NCI-H1092 treated with DMSO at 0.1 percent for 48 hours (cell line): ENCODE measurements at regions not wholly inside any gene's neighbourhood (a gene's known extent, or its start where the extent isn't known, plus 50 kb on each side); places are given as distances from the start of the nearest gene placed in this dataset.

Source experiments
- DNase-seq: peaks from one replicate; lab custom pipeline; 2025; lab: John Stamatoyannopoulos, UW

DNA sequence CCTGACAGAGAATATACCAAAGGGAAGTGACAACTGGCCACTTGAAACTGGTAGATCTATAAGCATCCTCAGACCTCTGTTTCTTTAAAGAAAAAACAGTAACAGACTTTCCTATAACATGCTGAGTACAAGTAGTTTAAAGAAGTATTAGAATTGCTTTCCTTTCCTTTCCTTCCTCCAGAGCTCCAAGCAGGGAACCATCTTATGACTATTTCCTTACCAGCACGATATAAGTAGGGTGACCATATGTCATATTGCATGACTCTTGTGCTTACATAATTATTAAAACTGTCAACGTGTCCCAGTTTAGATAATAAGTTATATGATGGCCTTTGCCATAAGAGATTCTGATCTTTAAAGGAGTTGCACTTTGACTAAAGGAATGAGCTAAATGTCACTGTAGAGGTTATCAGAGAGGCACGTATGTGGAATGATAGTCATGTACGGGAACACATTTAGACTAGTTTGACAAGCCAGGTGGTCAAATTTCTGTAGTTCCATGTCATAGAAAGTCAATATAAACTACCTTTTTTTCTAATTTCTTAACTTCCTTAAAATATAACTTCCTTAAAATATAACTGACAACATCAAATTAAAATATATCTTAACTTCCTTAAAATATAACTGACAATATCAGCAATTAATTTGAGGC lies 212.7 kb upstream of the CD180 start:
- DNase-seq, result no peak

DNA sequence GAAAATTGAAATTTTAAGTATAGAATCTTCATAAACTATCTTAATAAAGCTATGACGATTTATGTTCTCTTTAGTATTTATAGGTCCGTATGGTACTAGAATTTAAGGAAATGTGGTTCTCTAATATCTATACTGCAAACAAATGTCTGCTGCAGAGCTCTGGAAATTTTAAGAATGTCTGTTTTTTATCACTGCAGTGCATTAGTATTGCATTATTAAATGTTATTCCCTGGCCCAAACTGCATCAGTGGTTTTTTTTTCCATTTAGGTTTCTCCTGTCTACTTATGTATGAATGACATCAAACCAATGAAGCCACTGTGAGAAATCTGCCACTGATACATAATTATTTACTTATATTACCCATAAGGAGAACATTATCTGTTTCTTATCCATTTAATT lies 211.4 kb upstream of the CD180 start:
- DNase-seq, result no peak

DNA sequence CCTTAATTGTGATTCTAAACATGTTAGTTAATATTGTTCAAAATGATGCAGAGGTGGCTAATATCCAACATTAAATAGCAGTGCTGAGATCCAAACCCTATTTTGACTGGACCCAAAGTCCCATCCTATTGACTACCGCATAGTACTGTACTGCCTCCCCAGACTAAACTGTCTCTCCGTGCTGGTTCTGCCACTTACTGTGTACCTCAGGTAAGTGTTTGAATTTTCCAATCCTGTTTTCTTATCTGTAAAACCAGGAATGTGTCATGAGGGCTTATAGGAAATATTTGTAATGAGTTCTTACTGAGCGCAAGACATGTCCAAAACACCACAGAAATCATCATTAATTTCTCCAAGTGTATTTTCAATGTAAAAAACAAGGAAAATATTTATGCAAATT lies 209.2 kb upstream of the CD180 start:
- no peak for DNase-seq

DNA sequence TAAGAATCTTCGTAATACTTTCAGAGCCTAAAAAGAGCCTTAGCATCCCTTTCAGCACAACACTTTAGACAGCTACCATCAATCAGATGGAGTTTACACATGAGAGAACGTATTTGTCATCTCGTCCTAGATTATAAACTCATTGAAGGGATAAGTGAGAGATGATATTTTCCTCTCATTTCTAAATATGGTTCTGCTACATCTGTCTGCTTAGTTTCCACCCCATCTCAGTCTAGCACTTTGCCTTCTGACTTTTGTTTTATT lies 208.4 kb upstream of the CD180 start:
- DNase-seq, result no peak

DNA sequence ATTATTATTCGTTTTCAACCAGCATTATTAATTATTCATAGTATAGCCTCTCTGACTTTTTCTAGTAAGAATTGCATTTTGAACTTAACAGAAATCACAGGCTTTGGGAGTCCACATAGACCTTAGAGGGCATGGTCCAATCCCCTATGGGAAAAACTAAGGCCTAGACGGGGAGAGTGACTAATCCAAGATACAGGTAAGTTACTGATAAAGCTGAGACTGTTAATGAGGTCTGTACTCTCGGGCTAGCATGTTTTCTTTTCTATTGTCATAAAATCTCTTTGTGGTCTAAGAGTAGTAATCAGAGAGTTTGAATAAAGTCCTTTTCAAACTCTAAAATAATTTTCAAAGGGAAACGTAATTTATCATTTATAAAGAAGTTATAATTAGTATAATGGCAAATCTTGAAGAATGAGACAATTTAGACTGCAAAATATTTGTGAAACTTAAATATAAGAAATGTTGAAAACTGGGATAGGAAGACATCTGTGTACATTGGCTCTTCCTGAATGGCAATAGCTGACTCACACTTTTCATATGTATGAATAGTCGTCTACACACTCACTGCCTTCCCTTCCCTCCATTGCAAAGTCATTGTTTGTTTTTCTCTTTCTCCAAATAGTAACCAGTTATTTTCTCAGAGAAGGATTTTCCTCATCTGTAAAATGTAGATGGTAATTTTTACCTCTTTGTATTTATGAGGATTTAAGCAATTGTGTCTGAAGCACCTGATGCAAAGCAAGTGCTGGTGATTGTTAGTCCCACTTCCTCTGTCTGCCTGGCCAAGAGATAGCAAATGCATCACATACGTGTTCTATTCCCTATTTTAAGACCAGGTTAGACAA lies 207.9 kb upstream of the CD180 start:
- DNase-seq, result no peak

DNA sequence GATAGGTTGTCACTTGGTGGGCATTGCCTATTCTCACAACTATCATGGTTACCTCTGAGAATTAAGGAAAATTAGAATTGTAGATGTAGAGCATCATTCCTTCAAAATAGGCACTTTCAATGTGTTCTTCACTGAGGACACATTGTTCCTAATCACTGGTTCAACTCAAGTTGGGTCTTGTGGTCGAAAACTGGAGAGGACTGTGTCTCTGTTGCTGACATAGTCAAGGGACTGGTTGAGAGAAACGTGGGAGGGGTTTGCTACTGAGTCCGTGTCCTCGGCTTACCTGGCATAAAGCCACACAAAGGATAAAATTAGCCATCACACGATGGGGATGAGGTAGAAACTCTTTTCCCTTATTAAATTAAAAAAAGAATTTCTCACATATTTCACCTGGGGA lies 205.9 kb upstream of the CD180 start:
- no peak for DNase-seq

DNA sequence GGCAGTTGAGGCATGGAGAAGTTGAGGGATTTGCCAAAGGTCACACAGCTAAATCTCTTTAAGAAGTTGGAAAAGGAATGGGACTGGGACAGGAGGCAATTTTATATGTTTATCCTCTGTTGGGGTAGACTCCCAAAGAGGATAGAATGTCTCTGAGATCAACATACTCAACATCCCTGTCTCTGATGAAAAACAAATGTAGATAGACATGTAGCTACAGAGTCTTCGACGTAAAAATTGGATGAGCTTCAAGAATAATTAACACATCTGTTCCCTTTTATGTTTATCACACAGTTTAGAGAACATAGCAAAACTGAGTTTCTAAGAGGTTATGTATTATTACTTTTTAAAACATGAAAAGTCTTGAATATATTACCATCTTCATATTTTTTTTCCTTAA lies 204.6 kb upstream of the CD180 start:
- no peak for DNase-seq

DNA sequence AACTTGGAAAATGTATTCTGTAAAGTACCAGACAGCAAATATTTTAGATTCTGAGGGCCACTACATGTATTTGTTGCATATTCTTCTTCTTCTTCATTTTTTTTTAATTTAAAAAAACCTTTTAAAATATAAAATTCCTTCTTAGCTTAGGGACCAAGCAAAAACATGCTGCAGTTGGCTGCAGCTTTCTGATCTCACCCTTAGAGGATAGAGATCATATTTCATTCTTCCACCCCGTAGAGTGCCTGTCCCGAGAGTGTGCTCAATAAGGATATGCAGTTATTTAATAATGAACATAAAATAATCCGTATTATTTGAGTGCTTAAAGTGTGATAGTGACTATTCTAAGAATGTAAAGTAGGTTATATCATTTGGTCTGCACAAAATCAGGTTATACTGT lies 204.2 kb upstream of the CD180 start:
- DNase-seq, result no peak

DNA sequence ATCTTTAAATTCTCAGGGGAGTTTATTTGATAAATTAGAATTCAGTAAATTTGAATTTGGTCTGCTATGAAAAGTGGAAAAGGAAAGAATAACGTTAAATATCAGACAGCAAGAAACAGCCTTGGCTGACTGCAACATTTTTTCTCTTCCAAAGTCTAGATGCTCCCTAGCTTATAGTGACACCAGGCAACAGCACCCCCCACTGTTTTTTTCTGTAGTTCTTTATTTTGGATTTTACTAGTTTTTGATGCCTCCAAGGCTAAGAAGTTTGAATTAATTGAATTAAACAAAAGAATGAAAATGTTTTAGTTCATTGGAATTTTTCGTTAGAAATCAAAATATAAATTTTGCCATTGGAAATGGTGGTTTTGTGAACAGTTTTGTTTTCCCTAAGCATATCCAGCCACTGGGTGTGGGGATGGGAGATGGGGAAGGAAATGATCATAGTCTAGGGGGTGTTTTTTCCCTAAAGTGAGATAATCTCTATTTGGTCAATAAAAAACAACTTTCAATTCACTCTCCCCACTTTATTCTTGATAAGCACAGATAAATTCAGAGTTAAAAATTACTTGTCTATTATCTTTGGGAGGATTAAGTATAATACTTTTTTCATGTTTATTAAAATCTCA lies 199.3 kb upstream of the CD180 start:
- peak; percentile 8 for DNase-seq

DNA sequence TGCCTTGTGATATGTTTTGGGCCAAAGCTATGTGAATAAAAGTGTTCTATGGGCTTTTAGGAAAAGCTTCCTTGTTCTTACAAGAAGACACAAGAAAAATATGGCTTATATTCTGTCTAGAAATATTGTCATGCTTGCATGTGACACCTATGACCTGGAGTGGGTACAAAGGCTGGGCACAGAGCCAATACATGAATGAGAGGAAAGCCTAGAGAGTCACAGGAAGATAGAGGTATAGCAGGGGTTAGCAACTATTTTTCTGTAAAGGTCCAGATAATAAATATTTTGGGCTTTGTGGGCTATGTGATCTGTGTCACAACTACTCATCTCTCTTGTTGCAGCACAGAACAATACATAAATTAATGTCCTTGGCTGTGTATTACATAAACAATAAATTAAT lies 196.6 kb upstream of the CD180 start:
- no peak for DNase-seq

DNA sequence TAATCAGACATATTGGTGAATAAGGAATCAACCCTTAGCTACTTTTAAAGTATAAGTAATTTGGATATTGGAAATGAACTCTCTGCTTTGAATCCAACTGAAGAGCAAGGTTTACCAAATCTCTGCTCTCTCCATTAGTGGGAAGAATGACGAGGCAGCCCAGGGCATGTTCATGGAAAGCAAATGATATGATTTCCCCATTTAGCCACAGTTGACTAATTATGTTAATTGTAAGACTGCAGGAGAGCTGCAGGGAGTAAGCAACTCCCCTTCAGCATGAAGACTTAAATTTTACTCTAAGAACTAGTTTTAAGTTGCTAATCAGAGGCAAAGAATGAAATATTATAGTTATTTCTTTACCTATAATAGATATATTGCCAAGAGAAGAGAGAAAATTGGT lies 194.3 kb upstream of the CD180 start:
- no peak for DNase-seq

DNA sequence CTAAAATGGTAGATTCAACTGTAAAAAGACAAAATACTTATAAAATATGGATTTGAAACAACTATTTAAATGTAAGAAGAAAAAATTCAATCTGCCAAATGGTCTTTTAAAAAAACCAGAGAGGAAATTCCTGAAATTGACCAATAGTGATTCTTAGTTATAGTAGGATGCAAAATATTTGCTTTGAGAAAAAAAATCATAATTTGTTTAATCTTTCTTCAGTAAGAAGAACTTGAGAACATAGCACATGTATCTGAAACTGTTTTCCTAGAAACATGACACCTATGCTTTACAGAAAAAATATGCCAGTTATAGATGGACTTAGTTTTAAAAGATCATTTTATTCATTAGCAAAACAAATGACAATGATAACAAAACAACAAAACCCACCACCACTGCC lies 186.9 kb upstream of the CD180 start:
- no peak for DNase-seq

DNA sequence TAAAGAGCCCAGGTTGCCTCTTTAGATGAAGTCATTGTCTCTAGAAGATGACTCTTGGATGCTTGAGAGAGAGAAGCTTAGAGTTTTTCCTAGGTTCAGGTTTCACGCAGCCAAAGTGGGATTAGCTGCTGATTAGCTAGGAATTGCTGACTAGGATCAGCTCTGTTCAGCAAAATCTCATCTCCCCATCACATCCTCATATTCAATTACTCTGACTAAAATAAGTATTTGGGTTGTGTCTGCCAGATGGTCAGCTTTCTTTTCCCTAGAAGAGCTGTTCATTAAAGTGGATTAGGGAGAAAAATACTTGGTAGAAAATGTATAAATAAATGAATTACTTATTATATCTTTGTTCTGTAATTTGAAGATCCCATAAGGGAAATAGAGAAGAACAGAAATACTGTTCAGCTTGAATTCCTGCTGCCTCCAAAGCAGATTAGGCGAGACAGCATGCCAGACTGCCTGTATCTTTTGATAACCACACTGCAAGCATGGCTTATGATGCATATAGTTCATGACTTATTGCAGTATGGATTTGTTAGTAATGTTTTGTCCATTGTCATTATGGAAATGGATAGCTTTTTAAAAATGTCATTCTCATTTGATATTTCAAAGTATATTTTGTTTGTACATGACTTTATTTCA lies 184.8 kb upstream of the CD180 start:
- no peak for DNase-seq

DNA sequence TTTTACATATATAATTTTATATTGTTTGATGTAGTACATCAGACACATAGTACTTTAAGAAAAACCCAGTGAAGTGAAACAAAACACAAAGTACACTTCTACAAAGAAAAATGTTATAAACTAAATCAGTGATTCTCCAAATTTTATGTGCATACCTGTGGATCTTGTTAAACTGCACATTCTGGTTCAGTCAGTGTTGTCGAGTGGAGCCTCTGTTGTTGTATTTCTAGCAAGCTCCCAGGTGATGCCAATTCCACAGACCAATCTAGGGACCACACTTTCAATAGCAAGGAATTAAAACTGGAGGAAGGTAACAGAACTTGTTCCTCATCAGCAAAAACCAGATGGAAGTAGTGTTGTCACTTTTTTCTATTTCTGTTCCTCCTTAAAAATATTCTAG lies 183.8 kb upstream of the CD180 start:
- DNase-seq, result no peak

DNA sequence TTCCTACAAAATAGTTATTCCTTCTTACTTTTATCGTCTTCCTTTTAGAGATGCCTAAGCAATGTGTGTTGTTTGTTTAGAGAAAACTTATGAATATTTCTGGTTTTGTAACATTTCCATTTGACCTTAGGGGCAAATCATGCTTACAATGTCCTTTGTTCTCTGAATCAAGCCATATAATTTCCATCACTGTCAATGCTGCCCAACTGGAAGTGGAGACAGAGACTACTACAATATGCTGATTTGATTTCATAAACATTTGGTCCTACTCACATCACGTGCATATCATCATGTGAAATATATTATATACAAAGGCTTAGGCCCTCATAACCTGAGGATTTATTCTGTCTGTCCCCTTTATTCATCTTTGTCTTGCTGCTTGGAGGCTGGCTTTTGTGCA lies 183.2 kb upstream of the CD180 start:
- DNase-seq, result no peak

DNA sequence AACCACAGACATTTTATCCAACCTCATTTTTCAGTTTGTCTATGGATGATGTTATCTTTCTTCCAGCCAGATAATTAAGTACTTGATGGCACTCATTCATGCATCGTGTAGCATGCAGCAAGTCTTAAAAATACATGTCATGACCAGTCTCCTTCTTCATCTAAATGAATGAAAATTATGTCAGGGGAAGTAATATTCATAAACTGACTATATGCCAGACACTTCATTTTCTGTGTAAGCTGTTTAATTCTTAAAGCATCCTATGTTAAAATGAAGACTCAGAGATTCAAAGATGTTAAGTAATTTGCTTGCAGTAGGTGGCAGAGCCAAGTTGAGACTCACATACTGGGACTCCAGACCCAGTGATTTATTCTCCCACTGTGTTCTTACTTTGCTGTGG lies 181.7 kb upstream of the CD180 start:
- DNase-seq, result no peak

DNA sequence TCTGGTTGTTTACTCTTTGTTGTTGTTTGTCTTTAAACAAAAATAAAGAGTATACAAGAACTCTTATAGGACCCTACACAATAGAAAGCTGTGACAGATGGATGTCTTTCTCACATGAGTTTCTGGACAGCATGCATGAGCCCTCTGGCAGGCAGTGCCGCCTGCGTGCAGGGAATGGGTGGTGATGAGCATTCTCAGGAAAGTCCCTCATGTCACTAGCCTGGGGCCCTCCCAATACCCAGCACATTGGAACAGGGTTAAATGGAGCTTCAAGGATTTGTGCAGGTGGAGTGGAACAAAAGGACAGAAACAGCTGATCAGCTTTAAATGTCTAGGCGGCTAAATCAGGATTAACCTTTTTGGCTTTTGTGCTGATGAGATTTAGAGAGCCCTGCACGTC lies 181.0 kb upstream of the CD180 start:
- peak; percentile 11 for DNase-seq

DNA sequence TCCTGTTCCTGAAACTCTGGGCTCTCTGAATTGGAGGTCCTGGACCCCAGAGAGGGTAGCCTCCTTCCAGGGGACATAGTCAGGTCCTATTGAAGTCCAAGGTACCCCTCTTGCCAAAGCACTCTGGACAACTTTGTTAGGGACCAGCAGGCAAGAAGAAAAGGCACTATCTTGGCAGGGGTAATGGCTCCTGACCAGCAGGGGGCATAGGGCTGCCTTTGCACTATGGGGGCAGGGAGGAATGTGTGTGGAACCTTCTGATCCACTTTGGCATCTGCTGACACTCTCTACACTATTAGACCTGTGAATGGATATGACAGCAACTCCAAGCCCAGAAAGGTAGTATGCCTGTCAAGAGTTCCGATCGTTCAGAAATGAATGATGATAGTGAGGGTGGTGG lies 179.0 kb upstream of the CD180 start:
- DNase-seq, result no peak

DNA sequence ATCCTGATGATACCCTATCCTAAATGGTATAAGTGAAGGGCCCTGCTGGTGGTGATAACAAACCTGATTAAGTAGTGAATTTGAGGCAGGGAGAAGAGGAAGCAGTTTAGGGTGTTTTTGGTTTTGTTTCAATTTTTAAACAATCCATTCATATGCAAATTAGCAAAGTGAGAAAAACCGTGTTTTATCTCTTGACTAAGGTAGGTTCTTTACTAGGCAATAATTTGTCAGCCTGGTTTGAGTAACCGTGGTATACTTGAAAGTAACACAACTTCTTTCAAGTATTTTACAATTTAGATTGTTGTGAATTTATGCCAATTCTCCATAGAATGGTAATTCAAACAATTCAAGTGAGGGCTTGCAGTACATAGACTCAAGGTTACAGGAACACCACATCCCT lies 177.8 kb upstream of the CD180 start:
- no peak for DNase-seq

DNA sequence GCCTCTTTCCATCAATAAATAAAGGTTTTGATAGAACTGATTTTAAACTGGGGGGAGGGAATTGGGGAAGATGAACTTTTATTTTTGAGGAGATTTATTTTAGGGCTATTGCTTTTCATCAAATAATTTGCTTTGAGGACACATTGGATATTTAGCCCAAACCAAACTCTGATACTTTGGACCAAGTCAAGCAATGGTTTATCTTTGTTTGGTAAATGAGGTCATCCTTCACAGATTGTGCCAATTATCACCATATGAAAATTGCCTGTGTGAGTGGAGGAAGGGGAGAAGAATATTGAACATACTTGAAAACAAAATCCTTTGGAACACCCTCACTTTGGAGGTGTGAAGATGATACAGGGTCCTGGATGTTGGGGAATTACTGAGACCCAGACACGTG lies 176.9 kb upstream of the CD180 start:
- DNase-seq, result no peak

DNA sequence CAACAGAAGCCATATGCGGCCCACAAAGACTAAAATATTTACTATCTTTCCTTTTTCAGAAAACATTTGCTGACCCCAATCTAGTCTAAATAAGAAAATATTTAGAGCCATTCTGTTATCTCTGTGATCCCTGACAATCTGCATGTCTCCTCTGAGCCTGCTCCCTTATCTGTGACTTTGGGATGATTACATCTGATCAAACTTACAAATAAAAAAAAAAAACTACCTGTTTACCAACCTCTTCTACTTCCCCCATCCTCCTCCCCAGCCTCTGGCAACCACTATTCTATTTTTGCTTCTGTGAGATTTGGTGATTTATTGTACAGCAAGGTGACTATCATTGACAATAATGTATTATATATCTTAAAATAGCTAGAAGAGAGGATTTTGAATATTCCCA lies 176.3 kb upstream of the CD180 start:
- no peak for DNase-seq

DNA sequence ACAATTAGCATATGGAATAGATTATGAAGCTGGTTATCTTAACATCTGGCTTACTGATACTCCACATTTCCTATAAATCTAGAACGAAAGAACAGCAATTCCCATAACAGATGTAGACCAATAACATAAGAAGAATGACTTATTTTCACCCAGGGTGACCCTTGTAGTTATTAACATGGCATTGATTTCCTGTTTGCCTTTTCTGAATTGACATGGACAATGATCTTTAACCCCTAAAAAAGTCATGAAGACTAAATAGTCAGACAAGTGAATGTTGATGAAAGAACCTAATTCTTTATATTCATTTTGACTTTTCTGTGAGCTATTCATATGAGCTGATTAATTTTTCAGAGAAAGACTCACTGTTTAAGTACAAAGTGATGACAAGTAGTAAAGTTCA lies 175.3 kb upstream of the CD180 start:
- DNase-seq, result no peak

DNA sequence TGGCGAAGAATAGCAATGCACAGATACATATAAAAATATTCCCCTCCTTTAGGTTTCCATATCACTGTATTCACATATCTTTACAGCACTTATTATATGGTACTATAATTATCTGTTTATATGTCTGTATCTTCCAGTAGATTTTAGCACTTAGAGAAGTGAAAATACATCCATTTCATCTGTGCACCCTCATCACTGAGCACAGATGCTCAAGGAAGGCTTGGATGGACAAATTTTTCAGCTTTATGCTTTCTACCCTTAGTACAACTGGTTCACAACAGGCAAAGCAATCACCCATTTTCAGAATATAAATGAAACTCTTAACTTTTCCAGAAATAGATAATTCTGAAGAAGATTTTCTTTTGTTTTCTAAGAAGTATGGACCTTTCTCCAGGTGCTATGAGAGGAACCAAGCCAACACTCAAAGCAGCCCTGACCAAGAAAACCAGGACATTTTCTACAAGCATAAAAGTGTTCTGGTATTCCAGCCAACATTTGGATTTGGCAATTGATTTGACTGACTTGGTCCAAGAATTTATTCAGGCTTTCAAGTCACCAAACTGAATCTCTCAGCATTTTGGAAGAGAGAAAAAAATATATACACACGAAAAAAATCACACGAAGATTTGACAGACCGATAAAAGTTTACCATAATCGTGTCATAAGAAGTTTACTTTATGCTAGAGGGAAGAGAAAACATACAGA lies 170.2 kb upstream of the CD180 start:
- DNase-seq, result no peak
